Mucosa of stomach (tissue), 1 donor: ENCODE measurements at regions not wholly inside any gene's neighbourhood (a gene's known extent, or its start where the extent isn't known, plus 50 kb on each side); places are given as distances from the start of the nearest gene placed in this dataset.

Experiments
- H3K27me3 ChIP-seq: one replicate; pipeline ENCODE4 v1.7.0; 2013; ENCODE audit warnings: mild to moderate bottlenecking, low read length; ENCODE audit not compliant: control insufficient read depth, insufficient read depth
- H3K36me3 ChIP-seq: one replicate; pipeline ENCODE4 v1.7.0; 2013; ENCODE audit warnings: low read length; ENCODE audit not compliant: control insufficient read depth, insufficient read depth
- H3K4me1 ChIP-seq: one replicate; pipeline ENCODE4 v1.7.0; 2013; ENCODE audit warnings: mild to moderate bottlenecking, low read length; ENCODE audit not compliant: control insufficient read depth, insufficient read depth
- H3K4me3 ChIP-seq: one replicate; pipeline ENCODE4 v1.7.0; 2013; ENCODE audit warnings: low read length
- H3K9ac ChIP-seq: one replicate; pipeline ENCODE4 v1.7.0; 2013; ENCODE audit warnings: mild to moderate bottlenecking, low read length, moderate library complexity
- H3K9me3 ChIP-seq: one replicate; pipeline ENCODE4 v1.7.0; 2013; ENCODE audit warnings: mild to moderate bottlenecking, low read length, moderate library complexity; ENCODE audit not compliant: control insufficient read depth
- donor health status: Pancreatic carcinoma.

GRCh38 chr5:97891971-97892370 lies 708.9 kb upstream of the RIOK2 start:
- Histone ChIP-seq H3K4me3 (no peak overlapping the region), H3K9me3 (no peaks in the 10 kb centered on the region), H3K36me3 (no peaks in the 10 kb centered on the region), H3K27me3 (no peaks in the 10 kb centered on the region), H3K9ac (no peak overlapping the region), H3K4me1 (no peaks in the 10 kb centered on the region)

DNA sequence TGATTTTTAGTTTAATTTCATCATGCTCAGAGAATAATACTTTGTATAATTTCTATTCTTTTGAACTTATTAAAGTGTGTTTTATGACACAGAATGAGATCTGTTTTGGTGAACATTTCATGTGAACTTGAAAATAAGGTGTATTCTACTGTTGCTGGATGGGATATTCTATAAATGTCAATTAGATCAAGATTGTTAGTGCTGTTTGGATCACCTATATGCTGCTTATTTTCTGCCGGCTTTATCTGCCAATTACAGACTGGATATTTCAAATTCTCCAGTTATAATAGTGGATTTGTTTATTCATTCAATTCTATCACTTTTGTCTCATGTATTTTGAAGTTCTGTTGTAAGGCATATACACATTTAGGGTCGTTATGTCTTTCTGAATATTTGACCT lies 720.7 kb upstream of the RIOK2 start:
- Histone ChIP-seq H3K4me3 (no peak overlapping the region), H3K27me3 (no peaks in the 10 kb centered on the region), H3K36me3 (no peaks in the 10 kb centered on the region), H3K9ac (no peak overlapping the region), H3K9me3 (no peaks in the 10 kb centered on the region), H3K4me1 (peaks cover 8% of the 10 kb centered on the region)

GRCh38 chr5:97906135-97906534 lies 723.1 kb upstream of the RIOK2 start:
- Histone ChIP-seq H3K27me3 (no peaks in the 10 kb centered on the region), H3K4me1 (peaks cover 8% of the 10 kb centered on the region), H3K36me3 (no peaks in the 10 kb centered on the region), H3K4me3 (no peak overlapping the region), H3K9ac (peak overlapping the region; percentile 18), H3K9me3 (no peaks in the 10 kb centered on the region)

DNA sequence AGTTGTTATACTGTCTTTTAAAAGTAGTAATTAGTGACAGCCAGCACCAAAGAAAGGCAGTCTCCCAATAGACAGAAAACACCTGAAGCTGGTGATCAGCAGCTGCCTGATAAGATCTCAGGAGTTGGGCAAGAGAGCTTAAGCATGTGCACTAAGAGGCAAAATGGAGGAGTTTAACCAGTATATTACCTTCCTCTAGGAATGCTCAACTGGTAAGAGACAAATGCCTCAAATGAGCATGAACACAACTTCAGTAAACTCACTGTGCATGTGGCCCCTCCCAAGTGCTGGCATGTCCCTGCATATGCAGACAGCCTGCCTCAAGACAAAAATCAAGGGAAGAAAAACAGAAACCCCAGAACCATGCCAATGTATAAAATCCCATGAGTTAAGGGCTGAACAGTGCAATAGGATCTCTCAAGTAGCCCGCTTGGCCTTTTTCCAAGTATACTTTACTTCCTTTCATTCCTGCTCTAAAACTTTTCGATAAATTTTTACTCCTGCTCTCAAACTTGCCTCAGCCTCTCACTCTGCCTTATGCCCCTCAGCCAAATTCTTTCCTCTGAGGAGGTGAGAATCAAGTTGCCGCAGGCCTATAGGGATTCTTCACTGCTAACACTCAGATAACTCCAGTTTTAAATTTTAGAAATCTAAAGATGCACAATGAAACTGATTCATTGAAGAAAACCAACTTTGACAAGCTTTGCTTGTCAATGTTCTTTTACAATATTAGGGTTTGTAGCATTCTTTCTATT lies 724.8 kb upstream of the RIOK2 start:
- H3K4me1 ChIP-seq = peaks cover 8% of the 10 kb centered on the region
- H3K36me3 ChIP-seq = no peaks in the 10 kb centered on the region
- H3K9me3 ChIP-seq = no peaks in the 10 kb centered on the region
- no peak overlapping the region for H3K9ac ChIP-seq
- H3K27me3 ChIP-seq = no peaks in the 10 kb centered on the region
- no peak overlapping the region for H3K4me3 ChIP-seq

GRCh38 chr5:97909541-97909940 lies 726.5 kb upstream of the RIOK2 start:
- Histone ChIP-seq H3K4me3 (no peak overlapping the region), H3K4me1 (peaks cover 8% of the 10 kb centered on the region), H3K9ac (no peak overlapping the region), H3K27me3 (no peaks in the 10 kb centered on the region), H3K9me3 (no peaks in the 10 kb centered on the region), H3K36me3 (no peaks in the 10 kb centered on the region)

GRCh38 chr5:97914483-97914882 lies 731.4 kb upstream of the RIOK2 start:
- Histone ChIP-seq H3K9me3 (no peaks in the 10 kb centered on the region), H3K9ac (no peak overlapping the region), H3K4me3 (no peak overlapping the region), H3K27me3 (no peaks in the 10 kb centered on the region), H3K36me3 (no peaks in the 10 kb centered on the region), H3K4me1 (no peaks in the 10 kb centered on the region)

DNA sequence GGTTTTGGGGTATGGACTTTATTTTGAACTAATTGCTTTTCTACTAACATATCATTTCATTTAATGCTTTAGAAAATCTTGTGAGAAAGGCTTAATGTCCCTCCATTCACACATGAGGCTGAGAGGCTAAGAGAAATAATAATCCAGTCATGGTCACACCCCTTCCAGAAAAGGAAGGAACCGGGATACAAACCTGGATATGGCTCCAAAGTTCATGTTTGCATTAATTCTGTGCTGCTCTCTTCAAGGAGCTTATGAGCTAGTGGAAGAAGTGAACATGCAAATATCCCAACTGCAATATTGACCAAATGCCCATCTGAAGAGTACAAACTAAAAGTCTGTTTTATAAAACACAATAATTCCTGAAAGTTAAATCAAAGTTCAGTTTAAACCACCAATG lies 732.1 kb upstream of the RIOK2 start:
- Histone ChIP-seq H3K27me3 (no peaks in the 10 kb centered on the region), H3K36me3 (no peaks in the 10 kb centered on the region), H3K9ac (no peak overlapping the region), H3K4me3 (no peak overlapping the region), H3K9me3 (no peaks in the 10 kb centered on the region), H3K4me1 (no peaks in the 10 kb centered on the region)

DNA sequence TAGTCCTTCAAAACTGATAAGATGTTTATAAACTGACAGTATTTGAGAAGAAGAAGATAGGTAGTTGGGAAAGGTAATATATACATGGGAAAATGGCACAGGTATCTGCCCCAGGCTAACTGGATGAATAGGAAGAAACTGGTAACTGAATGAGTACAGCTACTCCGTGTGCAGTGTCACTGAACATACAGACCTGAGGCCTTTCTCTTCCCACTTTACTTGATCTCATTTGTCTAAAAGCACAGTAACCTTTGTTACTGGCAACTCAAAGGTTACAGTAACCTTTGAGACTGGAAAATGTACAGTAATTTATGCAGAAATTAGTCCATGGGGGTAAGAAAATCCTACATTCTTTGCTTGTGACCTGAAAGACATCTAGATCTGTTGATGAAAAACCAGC lies 735.0 kb upstream of the RIOK2 start:
- no peak overlapping the region for H3K9ac ChIP-seq
- H3K4me1 ChIP-seq = no peaks in the 10 kb centered on the region
- no peaks in the 10 kb centered on the region for H3K27me3 ChIP-seq
- H3K4me3 ChIP-seq = no peak overlapping the region
- no peaks in the 10 kb centered on the region for H3K36me3 ChIP-seq
- no peaks in the 10 kb centered on the region for H3K9me3 ChIP-seq

- Histone ChIP-seq H3K27me3 (no peaks in the 10 kb centered on the region), H3K9ac (no peak overlapping the region), H3K4me3 (no peak overlapping the region), H3K36me3 (no peaks in the 10 kb centered on the region), H3K4me1 (no peaks in the 10 kb centered on the region), H3K9me3 (no peaks in the 10 kb centered on the region)
Measured at GRCh38 chr5:97918620-97919019, 735.6 kb upstream of the RIOK2 start.

- no peaks in the 10 kb centered on the region for H3K27me3 ChIP-seq
- H3K4me1 ChIP-seq = no peaks in the 10 kb centered on the region
- no peak overlapping the region for H3K9ac ChIP-seq
- no peaks in the 10 kb centered on the region for H3K9me3 ChIP-seq
- H3K36me3 ChIP-seq = no peaks in the 10 kb centered on the region
- H3K4me3 ChIP-seq = no peak overlapping the region
Measured at GRCh38 chr5:97919719-97920118, 736.7 kb upstream of the RIOK2 start.

GRCh38 chr5:97922776-97923175 lies 739.7 kb upstream of the RIOK2 start:
- Histone ChIP-seq H3K36me3 (no peaks in the 10 kb centered on the region), H3K27me3 (no peaks in the 10 kb centered on the region), H3K4me3 (no peak overlapping the region), H3K9ac (no peak overlapping the region), H3K4me1 (no peaks in the 10 kb centered on the region), H3K9me3 (no peaks in the 10 kb centered on the region)

DNA sequence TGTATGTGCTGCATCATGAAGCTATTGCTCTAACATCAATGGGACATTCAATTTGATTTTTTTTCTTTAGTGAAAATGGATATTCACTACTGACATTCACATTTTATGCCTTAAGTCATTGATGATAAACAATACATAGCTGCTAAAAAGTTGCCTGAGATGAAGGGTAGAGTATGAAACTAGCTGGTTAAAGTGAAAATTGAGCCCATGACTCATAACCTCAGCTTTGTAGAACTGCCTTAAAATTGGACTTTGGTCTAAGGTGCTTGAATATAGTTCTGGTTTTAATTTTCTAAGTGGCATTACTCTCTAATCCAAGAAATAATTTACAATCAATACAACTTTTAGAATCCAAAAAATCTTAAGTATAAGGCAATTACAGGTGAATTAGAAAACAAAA lies 740.4 kb upstream of the RIOK2 start:
- Histone ChIP-seq H3K27me3 (no peaks in the 10 kb centered on the region), H3K9ac (no peak overlapping the region), H3K9me3 (no peaks in the 10 kb centered on the region), H3K4me1 (no peaks in the 10 kb centered on the region), H3K36me3 (no peaks in the 10 kb centered on the region), H3K4me3 (no peak overlapping the region)

- Histone ChIP-seq H3K27me3 (no peaks in the 10 kb centered on the region), H3K9me3 (no peaks in the 10 kb centered on the region), H3K9ac (no peak overlapping the region), H3K4me3 (no peak overlapping the region), H3K4me1 (no peaks in the 10 kb centered on the region), H3K36me3 (no peaks in the 10 kb centered on the region)
Measured at GRCh38 chr5:97923997-97924396, 741.0 kb upstream of the RIOK2 start.
